ENCODE measurements at regions not wholly inside any gene's neighbourhood (a gene's known extent, or its start where the extent isn't known, plus 50 kb on each side); places are given as distances from the start of the nearest gene placed in this dataset.

- TF ChIP-seq ZNF462 (CRISPR knock-in tag; IDR thresholded peaks at IDR 0.05) (no peak), POLR2AphosphoS5 (IDR thresholded peaks at IDR 0.05; ENCODE audit: low read depth) (no peak), ZNF331 (CRISPR knock-in tag; IDR thresholded peaks at IDR 0.05; ENCODE audit: low read depth) (no peak)
Measured at GRCh38 chr5:110077147-110077546, 387.4 kb downstream of the MAN2A1 start (continued).

GRCh38 chr5:110082194-110082593 is 392.5 kb downstream of the MAN2A1 start:
- H3K27ac Mint-ChIP-seq = no peak overlapping the region
- no peak overlapping the region for H3K4me3 Mint-ChIP-seq
- Histone ChIP-seq H3K9me2 (ENCODE audit: insufficient read depth) (peaks cover 8% of the 10 kb centered on the region; the same call in 1 of the 2 replicates), H3K27ac (ENCODE audit: low read depth) (no peak overlapping the region), H3K79me2 (replicated peaks; ENCODE audit: insufficient read depth) (no peaks in the 10 kb centered on the region), H2AFZ (no peak overlapping the region), H3K27me3 (ENCODE audit: insufficient read depth) (no peaks in the 10 kb centered on the region), H3K4me3 (no peak overlapping the region), H3F3A (replicated peaks; ENCODE audit: low read depth) (no peaks in the 10 kb centered on the region), H4K20me1 (replicated peaks; ENCODE audit: insufficient read depth) (no peaks in the 10 kb centered on the region), H3K4me2 (no peak overlapping the region), H3K4me1 (ENCODE audit: insufficient read depth) (no peaks in the 10 kb centered on the region), H3K36me3 (ENCODE audit: insufficient read depth) (no peaks in the 10 kb centered on the region)
- no peaks in the 10 kb centered on the region for H3K4me1 Mint-ChIP-seq
- no peaks in the 10 kb centered on the region for H3K27me3 Mint-ChIP-seq (ENCODE audit: insufficient read depth, low read depth, poor library complexity)
- H3K36me3 Mint-ChIP-seq (ENCODE audit: low read depth) = no peaks in the 10 kb centered on the region
- H3K9me3 Mint-ChIP-seq = no peaks in the 10 kb centered on the region; the same call in 2 of the 3 replicates
- DNase-seq (ENCODE audit: low spot score) (no peak), ATAC-seq (no peak)
- no peak for TF ChIP-seq ZNF462 (CRISPR knock-in tag; IDR thresholded peaks at IDR 0.05)
- TF ChIP-seq EZH2 (IDR thresholded peaks at IDR 0.05; ENCODE audit: low read depth, unreplicated experiment) = no peak
- TF ChIP-seq NANOG (IDR thresholded peaks at IDR 0.05; ENCODE audit: borderline replicate concordance) = no peak
- TF ChIP-seq CTCF (conservative IDR thresholded peaks at IDR 0.05; ENCODE audit: low read depth in 2 of 2) = no peak
- TF ChIP-seq EZH2phosphoT487 (IDR thresholded peaks at IDR 0.05; ENCODE audit: unreplicated experiment) = no peak
- TF ChIP-seq ZNF331 (CRISPR knock-in tag; IDR thresholded peaks at IDR 0.05; ENCODE audit: low read depth) = no peak
- no peak for TF ChIP-seq CREB1 (CRISPR knock-in tag; IDR thresholded peaks at IDR 0.05; ENCODE audit: low read depth)
- TF ChIP-seq ZNF114 (CRISPR knock-in tag; IDR thresholded peaks at IDR 0.05) = no peak

Measured in GM23338 (cell line).